GM12875 (cell line): ENCODE measurements at regions not wholly inside any gene's neighbourhood (a gene's known extent, or its start where the extent isn't known, plus 50 kb on each side); places are given as distances from the start of the nearest gene placed in this dataset.

ENCODE experiments used
- H3K4me3 ChIP-seq: one replicate; pipeline ENCODE4 v1.5.1; 2011; ENCODE audit warnings: low read depth, low read length, control low read depth
- CTCF ChIP-seq: IDR thresholded peaks from 2 replicates; pipeline ENCODE4 v1.5.1; 2011; ENCODE audit warnings: low read depth, mild to moderate bottlenecking, control low read depth, inconsistent platforms, low read length, moderate library complexity, borderline replicate concordance; ENCODE audit not compliant: insufficient read depth

DNA sequence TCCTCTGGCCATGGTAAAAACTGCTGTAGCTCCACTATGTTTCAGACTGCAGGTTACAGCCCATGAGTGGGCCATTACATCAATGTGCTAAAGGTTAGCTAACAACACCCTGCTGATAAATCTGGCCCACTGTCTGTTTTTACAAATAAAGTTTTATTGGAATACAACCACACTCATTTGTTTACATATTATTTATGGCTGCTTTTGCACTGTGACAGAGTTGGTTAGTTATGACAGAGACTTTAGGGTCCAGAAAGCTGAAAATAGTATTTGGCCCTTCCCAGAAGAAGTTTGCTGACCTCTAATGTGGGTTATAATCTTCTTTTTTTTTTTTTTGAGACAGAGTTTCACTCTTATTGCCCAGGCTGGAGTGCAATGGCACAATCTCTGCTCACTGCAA is 134.2 kb upstream of the PWP1 start:
- H3K4me3 ChIP-seq: no peak overlapping the region
- no peak for TF ChIP-seq CTCF

GRCh38 chr12:107552263-107552662 is 133.3 kb upstream of the PWP1 start:
- no peak for TF ChIP-seq CTCF
- H3K4me3 ChIP-seq: no peak overlapping the region

DNA sequence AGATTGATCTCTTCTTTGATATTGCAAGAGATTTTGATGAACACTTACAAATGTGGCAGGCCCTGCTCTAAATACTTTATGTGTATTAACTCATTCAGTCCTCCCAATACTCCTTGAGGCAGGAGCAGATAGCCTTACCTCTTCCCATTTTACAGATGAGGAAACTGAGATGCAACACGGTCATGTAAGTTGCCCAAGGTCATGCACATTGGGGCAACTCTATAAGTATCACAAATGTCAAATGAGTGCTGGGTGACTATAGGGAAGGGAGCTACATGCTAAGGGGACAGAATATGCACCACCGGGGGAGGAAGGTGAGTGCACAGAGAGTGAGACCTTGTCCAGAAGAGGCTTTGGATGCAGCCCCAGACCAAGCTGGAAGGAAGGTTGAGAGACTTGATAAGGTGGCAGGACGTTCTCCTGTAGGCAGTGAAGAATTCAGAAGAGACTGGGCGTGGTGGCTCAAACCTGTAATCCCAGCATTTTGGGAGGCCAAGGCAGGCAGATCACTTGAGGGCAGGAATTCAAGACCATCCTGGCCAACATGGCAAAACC is 132.3 kb upstream of the PWP1 start:
- H3K4me3 ChIP-seq: no peak overlapping the region
- no peak for TF ChIP-seq CTCF

GRCh38 chr12:107554941-107555340 is 130.7 kb upstream of the PWP1 start:
- H3K4me3 ChIP-seq: no peak overlapping the region
- no peak for TF ChIP-seq CTCF

GRCh38 chr12:107557026-107557425 is 128.6 kb upstream of the PWP1 start:
- H3K4me3 ChIP-seq: no peak overlapping the region

GRCh38 chr12:107557589-107558100 is 128.0 kb upstream of the PWP1 start:
- no peak overlapping the region for H3K4me3 ChIP-seq
- TF ChIP-seq CTCF: no peak

More at GRCh38 chr12:107557026-107557425, 128.6 kb upstream of the PWP1 start:
- TF ChIP-seq CTCF: no peak

DNA sequence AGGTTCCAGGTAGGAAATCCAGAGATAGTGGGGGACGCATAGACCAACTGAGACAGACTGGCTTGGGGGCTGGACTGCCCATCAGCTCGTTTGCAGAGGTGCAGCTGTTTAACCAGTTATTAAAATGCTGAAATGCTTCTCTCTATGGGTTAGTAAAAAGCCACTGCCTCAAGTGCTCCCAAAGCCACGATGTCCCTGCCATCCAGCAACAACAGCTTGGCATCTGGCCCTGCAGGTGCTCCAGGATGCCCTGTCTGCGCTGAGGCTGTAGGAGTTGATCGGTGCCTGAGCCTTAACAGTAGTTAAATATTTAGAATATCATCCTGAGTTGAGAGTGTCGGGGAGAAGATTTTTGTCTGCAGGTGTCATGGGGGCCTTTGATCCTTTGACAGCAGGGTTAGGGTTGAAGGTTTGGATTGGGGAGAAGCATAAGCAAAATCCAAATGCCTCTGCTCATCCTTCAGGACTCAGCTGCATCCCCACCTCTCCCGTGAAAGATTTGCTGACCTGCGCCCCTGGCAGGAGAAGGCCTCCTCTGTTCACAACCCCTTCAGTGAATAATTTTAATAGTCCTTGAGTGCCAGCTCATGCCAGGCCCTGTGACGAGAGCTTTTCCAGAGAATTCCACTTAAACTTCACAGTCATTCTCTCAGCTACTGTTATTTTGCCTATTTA is 127.3 kb upstream of the PWP1 start:
- H3K4me3 ChIP-seq: no peak overlapping the region
- no peak for TF ChIP-seq CTCF
